HUES48 (cell line): ENCODE measurements at regions not wholly inside any gene's neighbourhood (a gene's known extent, or its start where the extent isn't known, plus 50 kb on each side); places are given as distances from the start of the nearest gene placed in this dataset.
"Not testable (repeated sequence)": the region's sequence is repeated elsewhere in the genome, so short reads cannot be mapped to it uniquely, and the experiment has no call there.

Source experiments
- H3K27ac ChIP-seq: one replicate; pipeline ENCODE4 v1.7.0; 2013; ENCODE audit warnings: low read depth, low read length, inconsistent platforms
- H3K27me3 ChIP-seq: 2 replicates; pipeline ENCODE4 v1.6.1; 2013; ENCODE audit warnings: mild to moderate bottlenecking, low read length; ENCODE audit not compliant: control insufficient read depth, insufficient read depth
- H3K36me3 ChIP-seq: 2 replicates; pipeline ENCODE4 v1.6.1; 2013; ENCODE audit warnings: low read length; ENCODE audit not compliant: control insufficient read depth, insufficient read depth
- H3K4me1 ChIP-seq: 2 replicates; pipeline ENCODE4 v1.6.1; 2013; ENCODE audit warnings: mild to moderate bottlenecking, low read length; ENCODE audit not compliant: control insufficient read depth, insufficient read depth
- H3K4me3 ChIP-seq: 2 replicates; pipeline ENCODE4 v1.5.1; 2013; ENCODE audit warnings: mild to moderate bottlenecking, low read depth, low read length
- H3K9ac ChIP-seq: 2 replicates; pipeline ENCODE4 v1.6.1; 2013; ENCODE audit warnings: mild to moderate bottlenecking, low read depth, low read length, moderate library complexity
- H3K9me3 ChIP-seq: 2 replicates; pipeline ENCODE4 v1.6.1; 2013; ENCODE audit warnings: low read length; ENCODE audit not compliant: control insufficient read depth, insufficient read depth

DNA sequence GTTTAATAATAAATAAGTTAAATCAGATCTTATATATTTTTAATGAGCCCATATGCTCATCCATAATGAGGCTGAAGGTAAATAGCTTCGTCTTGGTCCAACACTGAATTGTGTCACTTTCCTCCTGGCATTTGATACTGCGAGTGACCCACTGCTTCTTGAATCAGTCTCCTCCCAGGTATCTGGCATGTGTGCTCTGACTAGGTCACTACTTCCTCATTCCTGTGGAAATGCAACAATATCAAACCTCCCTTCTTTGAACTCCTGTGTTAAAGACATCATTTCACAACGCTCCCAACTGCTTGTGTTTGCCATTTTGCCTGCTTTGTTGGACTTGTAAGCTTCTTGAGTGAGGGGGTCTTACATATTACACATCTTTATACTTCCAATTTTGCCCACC is 157.7 kb downstream of the SLC24A2 start:
- Histone ChIP-seq H3K9me3 (no peaks in the 10 kb centered on the region), H3K27ac (no peak overlapping the region), H3K36me3 (no peaks in the 10 kb centered on the region), H3K9ac (no peak overlapping the region), H3K4me3 (no peak overlapping the region), H3K27me3 (no peaks in the 10 kb centered on the region), H3K4me1 (no peaks in the 10 kb centered on the region)

DNA sequence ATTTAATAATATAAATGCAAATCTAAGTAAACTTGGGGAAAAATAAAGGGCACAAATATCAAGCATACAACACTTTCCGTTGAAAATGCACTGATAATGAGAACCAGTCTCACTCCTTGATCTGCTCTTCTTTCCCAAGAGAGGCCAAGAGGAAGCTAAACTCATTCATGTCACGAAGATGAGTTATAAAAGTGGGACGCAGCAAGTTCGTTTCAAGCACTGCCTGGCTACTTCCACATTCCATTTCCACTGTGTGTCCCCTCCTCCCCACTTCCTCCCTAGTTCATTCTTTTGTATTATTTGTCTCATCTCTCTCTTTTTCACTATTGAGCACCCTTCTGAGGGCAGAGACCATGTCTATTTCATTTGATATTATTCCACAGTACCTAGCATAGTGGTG is 158.1 kb downstream of the SLC24A2 start:
- Histone ChIP-seq H3K27ac (no peak overlapping the region), H3K36me3 (no peaks in the 10 kb centered on the region), H3K27me3 (no peaks in the 10 kb centered on the region), H3K9me3 (no peaks in the 10 kb centered on the region), H3K4me3 (no peak overlapping the region), H3K9ac (no peak overlapping the region), H3K4me1 (no peaks in the 10 kb centered on the region)

DNA sequence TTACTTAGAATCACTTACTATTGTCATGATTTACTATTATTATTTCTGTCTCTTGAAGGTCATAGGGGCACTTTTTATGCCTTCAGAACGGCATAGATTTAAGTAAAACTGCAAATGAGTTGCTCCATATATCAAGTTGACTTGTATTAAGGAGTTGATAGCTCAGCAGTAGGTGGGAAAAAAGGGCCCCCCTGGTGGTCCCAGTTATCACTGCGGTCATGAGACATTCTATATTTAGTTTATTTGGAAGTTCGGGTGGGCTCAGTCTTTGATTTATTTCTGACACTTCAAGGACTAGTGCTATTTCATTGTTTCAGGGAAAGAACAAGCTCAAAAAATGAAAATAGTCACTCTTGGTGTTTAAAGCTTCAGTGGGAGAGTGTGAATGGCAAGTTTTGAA is 159.3 kb downstream of the SLC24A2 start:
- no peak overlapping the region for H3K27ac ChIP-seq
- no peak overlapping the region for H3K4me3 ChIP-seq
- no peaks in the 10 kb centered on the region for H3K36me3 ChIP-seq
- H3K27me3 ChIP-seq, result no peaks in the 10 kb centered on the region
- no peaks in the 10 kb centered on the region for H3K4me1 ChIP-seq
- no peaks in the 10 kb centered on the region for H3K9me3 ChIP-seq
- no peak overlapping the region for H3K9ac ChIP-seq

DNA sequence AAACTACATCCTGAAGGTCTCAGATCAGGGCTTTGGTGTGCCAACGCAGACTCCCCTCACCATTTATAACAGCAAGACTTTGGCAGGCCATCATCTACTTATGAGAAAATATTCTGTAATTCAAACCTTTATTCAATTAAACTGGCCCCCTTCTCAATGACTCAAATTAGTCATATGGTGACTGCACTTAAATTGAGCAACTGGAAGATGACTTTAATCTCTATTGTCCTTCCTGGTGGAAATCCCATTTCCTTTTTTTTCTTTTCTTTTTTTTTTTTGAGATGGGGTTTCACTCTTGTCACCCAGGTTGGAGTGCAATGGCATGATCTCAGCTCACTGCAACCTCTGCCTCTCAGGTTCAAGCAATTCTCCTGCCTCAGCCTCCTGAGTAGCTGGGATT is 163.4 kb downstream of the SLC24A2 start:
- not testable (repeated sequence) for H3K4me1 ChIP-seq, H3K27me3 ChIP-seq, H3K9ac ChIP-seq, H3K36me3 ChIP-seq, H3K4me3 ChIP-seq, H3K27ac ChIP-seq, H3K9me3 ChIP-seq

- no peaks in the 10 kb centered on the region for H3K4me1 ChIP-seq
- no peak overlapping the region for H3K4me3 ChIP-seq
- no peak overlapping the region for H3K27ac ChIP-seq
- no peaks in the 10 kb centered on the region for H3K9me3 ChIP-seq
- H3K36me3 ChIP-seq, result no peaks in the 10 kb centered on the region
- no peaks in the 10 kb centered on the region for H3K27me3 ChIP-seq
- no peak overlapping the region for H3K9ac ChIP-seq
These were observed 164.3 kb downstream of the SLC24A2 start for GRCh38 chr9:19624519-19624918.

- H3K27ac ChIP-seq, result no peak overlapping the region
- no peak overlapping the region for H3K4me3 ChIP-seq
- no peaks in the 10 kb centered on the region for H3K9me3 ChIP-seq
- H3K9ac ChIP-seq, result no peak overlapping the region
- H3K4me1 ChIP-seq, result no peaks in the 10 kb centered on the region
- H3K27me3 ChIP-seq, result no peaks in the 10 kb centered on the region
- H3K36me3 ChIP-seq, result no peaks in the 10 kb centered on the region
These were observed 164.9 kb downstream of the SLC24A2 start for GRCh38 chr9:19623941-19624340.

DNA sequence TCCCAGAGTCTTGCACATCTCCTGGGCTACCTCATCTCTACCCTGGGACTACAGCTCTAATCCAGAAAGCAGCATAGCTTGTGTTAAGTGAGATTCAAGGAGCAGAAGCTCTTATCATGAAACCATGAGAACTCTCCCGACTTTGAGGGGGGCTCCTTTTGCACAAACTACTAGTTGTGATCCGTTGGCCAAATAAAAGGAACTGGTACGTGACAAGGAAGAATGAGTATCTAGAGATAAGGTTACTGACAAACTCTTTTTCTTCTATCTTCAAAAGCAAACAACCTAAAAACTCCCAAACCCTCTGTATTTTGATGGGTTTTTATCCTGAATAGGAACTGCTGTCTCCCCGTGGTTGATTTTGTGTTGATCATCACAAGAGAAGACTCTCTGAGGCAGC is 168.5 kb downstream of the SLC24A2 start:
- no peak overlapping the region for H3K9ac ChIP-seq
- H3K4me3 ChIP-seq, result no peak overlapping the region
- no peak overlapping the region for H3K27ac ChIP-seq
- H3K4me1 ChIP-seq, result peaks cover 4% of the 10 kb centered on the region; the same call in 1 of the 2 replicates
- H3K36me3 ChIP-seq, result no peaks in the 10 kb centered on the region
- H3K9me3 ChIP-seq, result no peaks in the 10 kb centered on the region
- no peaks in the 10 kb centered on the region for H3K27me3 ChIP-seq

- Histone ChIP-seq H3K4me1 (peaks cover 4% of the 10 kb centered on the region; the same call in 1 of the 2 replicates), H3K27me3 (no peaks in the 10 kb centered on the region), H3K9ac (no peak overlapping the region), H3K27ac (no peak overlapping the region), H3K9me3 (no peaks in the 10 kb centered on the region), H3K4me3 (no peak overlapping the region), H3K36me3 (no peaks in the 10 kb centered on the region)
These were observed 169.6 kb downstream of the SLC24A2 start for GRCh38 chr9:19619221-19619620.

GRCh38 chr9:19618816-19619215 is 170.0 kb downstream of the SLC24A2 start:
- H3K4me3 ChIP-seq, result no peak overlapping the region
- H3K4me1 ChIP-seq, result peaks cover 4% of the 10 kb centered on the region; the same call in 1 of the 2 replicates
- no peak overlapping the region for H3K27ac ChIP-seq
- no peaks in the 10 kb centered on the region for H3K9me3 ChIP-seq
- no peaks in the 10 kb centered on the region for H3K27me3 ChIP-seq
- no peak overlapping the region for H3K9ac ChIP-seq
- H3K36me3 ChIP-seq, result no peaks in the 10 kb centered on the region

- H3K27me3 ChIP-seq, result no peaks in the 10 kb centered on the region
- no peak overlapping the region for H3K27ac ChIP-seq
- H3K36me3 ChIP-seq, result no peaks in the 10 kb centered on the region
- H3K9ac ChIP-seq, result no peak overlapping the region
- no peaks in the 10 kb centered on the region for H3K9me3 ChIP-seq
- no peak overlapping the region for H3K4me3 ChIP-seq
- peaks cover 4% of the 10 kb centered on the region; the same call in 1 of the 2 replicates for H3K4me1 ChIP-seq
These were observed 173.7 kb downstream of the SLC24A2 start for GRCh38 chr9:19615036-19615624.

DNA sequence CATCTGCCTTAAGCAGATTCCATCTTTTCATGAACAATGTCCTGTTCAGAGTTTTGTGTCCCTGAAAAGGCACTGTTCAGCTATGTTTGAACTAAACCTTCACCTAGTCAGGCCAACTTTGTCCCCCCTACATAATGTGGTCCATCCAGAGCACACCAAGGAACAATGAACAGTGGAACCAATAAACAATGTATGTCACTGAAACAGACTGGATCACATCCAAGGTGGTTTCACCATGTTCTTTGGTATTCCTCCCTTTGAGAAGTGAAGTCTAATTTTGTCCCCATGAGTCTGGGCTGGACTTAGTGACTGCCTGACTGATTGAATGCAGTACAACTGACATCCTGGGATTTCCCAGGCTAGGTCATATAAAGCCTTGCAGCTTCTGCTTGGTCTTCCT is 174.5 kb downstream of the SLC24A2 start:
- H3K4me3 ChIP-seq, result no peak overlapping the region

DNA sequence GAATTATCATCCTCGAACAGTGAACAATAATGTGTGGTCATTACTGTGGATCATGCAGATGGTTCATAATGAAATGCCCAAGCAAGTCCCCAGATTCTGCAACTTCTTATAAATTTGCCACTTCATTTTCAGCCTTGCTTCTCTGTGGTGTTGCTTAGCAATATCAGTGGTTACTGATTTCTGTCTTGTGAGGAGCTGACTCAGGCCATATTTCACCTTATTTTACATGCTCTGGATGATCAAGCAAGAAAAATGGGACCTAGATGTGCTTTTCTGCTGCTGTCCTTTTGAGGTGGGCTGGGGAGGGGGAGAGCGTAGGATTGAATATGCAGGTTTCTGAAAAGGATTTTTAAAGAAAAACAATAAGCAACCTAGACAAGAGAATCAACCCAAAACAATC is 188.3 kb downstream of the SLC24A2 start:
- Histone ChIP-seq H3K4me3 (no peak overlapping the region), H3K27ac (no peak overlapping the region), H3K27me3 (no peaks in the 10 kb centered on the region)

More for the DNA sequence above, 174.5 kb downstream of the SLC24A2 start:
- H3K36me3 ChIP-seq, result no peaks in the 10 kb centered on the region
- H3K4me1 ChIP-seq, result peaks cover 4% of the 10 kb centered on the region; the same call in 1 of the 2 replicates
- no peak overlapping the region for H3K9ac ChIP-seq
- H3K27me3 ChIP-seq, result no peaks in the 10 kb centered on the region
- H3K9me3 ChIP-seq, result no peaks in the 10 kb centered on the region
- no peak overlapping the region for H3K27ac ChIP-seq

More for the DNA sequence above, 188.3 kb downstream of the SLC24A2 start:
- H3K4me1 ChIP-seq, result no peaks in the 10 kb centered on the region
- no peaks in the 10 kb centered on the region for H3K36me3 ChIP-seq
- H3K9me3 ChIP-seq, result no peaks in the 10 kb centered on the region
- H3K9ac ChIP-seq, result no peak overlapping the region
